ENCODE measurements at regions not wholly inside any gene's neighbourhood (a gene's known extent, or its start where the extent isn't known, plus 50 kb on each side); places are given as distances from the start of the nearest gene placed in this dataset.

- DNase-seq (ENCODE audit: low spot score), result no peak
These were observed 92.1 kb upstream of the CXCL12 start for GRCh38 chr10:44477046-44477425.

- no peak for DNase-seq (ENCODE audit: low spot score)
These were observed 93.1 kb upstream of the CXCL12 start for GRCh38 chr10:44478040-44478439.

GRCh38 chr10:44478876-44479705 lies 94.2 kb upstream of the CXCL12 start:
- DNase-seq (ENCODE audit: low spot score), result no peak

GRCh38 chr10:44492678-44493077 lies 107.8 kb upstream of the CXCL12 start:
- DNase-seq (ENCODE audit: low spot score), result no peak

- no peak for DNase-seq (ENCODE audit: low spot score)
These were observed 113.3 kb upstream of the CXCL12 start for GRCh38 chr10:44498222-44498621.

- no peak for DNase-seq (ENCODE audit: low spot score)
These were observed 115.6 kb upstream of the CXCL12 start for GRCh38 chr10:44500451-44500850.

GRCh38 chr10:44506386-44506785 lies 121.5 kb upstream of the CXCL12 start:
- no peak for DNase-seq (ENCODE audit: low spot score)

GRCh38 chr10:44510379-44511115 lies 125.7 kb upstream of the CXCL12 start:
- DNase-seq (ENCODE audit: low spot score), result no peak

- DNase-seq (ENCODE audit: low spot score), result no peak
These were observed 126.3 kb upstream of the CXCL12 start for GRCh38 chr10:44511166-44511565.

GRCh38 chr10:44511601-44512000 lies 126.7 kb upstream of the CXCL12 start:
- DNase-seq (ENCODE audit: low spot score), result no peak

GRCh38 chr10:44512431-44513022 lies 127.6 kb upstream of the CXCL12 start:
- no peak for DNase-seq (ENCODE audit: low spot score)

- no peak for DNase-seq (ENCODE audit: low spot score)
These were observed 128.7 kb upstream of the CXCL12 start for GRCh38 chr10:44513591-44513990.

GRCh38 chr10:44516891-44517290 lies 132.0 kb upstream of the CXCL12 start:
- no peak for DNase-seq (ENCODE audit: low spot score)

- no peak for DNase-seq (ENCODE audit: low spot score)
These were observed 132.7 kb upstream of the CXCL12 start for GRCh38 chr10:44517635-44518034.

- DNase-seq (ENCODE audit: low spot score), result no peak
These were observed 134.5 kb upstream of the CXCL12 start for GRCh38 chr10:44519361-44519760.

- DNase-seq (ENCODE audit: low spot score), result no peak
These were observed 135.8 kb upstream of the CXCL12 start for GRCh38 chr10:44520651-44521050.

- no peak for DNase-seq (ENCODE audit: low spot score)
These were observed 154.3 kb upstream of the CXCL12 start for GRCh38 chr10:44539178-44539577.

GRCh38 chr10:44552726-44553125 lies 167.8 kb upstream of the CXCL12 start:
- no peak for DNase-seq (ENCODE audit: low spot score)

GRCh38 chr10:44557596-44558191 lies 172.8 kb upstream of the CXCL12 start:
- no peak for DNase-seq (ENCODE audit: low spot score)

- DNase-seq (ENCODE audit: low spot score), result no peak
These were observed 173.6 kb upstream of the CXCL12 start for GRCh38 chr10:44558521-44558920.

GRCh38 chr10:44564361-44564760 lies 179.5 kb upstream of the CXCL12 start:
- no peak for DNase-seq (ENCODE audit: low spot score)

- no peak for DNase-seq (ENCODE audit: low spot score)
These were observed 179.9 kb upstream of the CXCL12 start for GRCh38 chr10:44564790-44565189.

- DNase-seq (ENCODE audit: low spot score), result no peak
These were observed 181.9 kb upstream of the CXCL12 start for GRCh38 chr10:44566786-44567185.

All from CD4-positive, alpha-beta T cell treated with Interleukin-15 for 4 hours (primary cell).